Transverse colon (tissue), 4 donors: ENCODE measurements at regions not wholly inside any gene's neighbourhood (a gene's known extent, or its start where the extent isn't known, plus 50 kb on each side); places are given as distances from the start of the nearest gene placed in this dataset.

ENCODE experiments used
- EP300 ChIP-seq: sonication (generic); formaldehyde crosslinking; IDR thresholded peaks from one replicate; pipeline ENCODE4 v1.6.1; 2017; ENCODE audit warnings: antibody characterized with exemption, low read depth
- POLR2A ChIP-seq: fragments of 450-650 bp; IDR thresholded peaks from one replicate; pipeline ENCODE4 v1.6.1; 2016; ENCODE audit warnings: antibody characterized with exemption, mild to moderate bottlenecking, moderate library complexity
- POLR2AphosphoS5 ChIP-seq, 3 donors: sonication (generic); formaldehyde crosslinking; IDR thresholded peaks; one replicate each; pipeline ENCODE4 v1.6.1; 2016; ENCODE audit warnings: antibody characterized with exemption in 3 of 3
- TF ChIP-seq, protein P1 (sequence below), 5 experiments: fragments of 200-600 bp in 3 of 5; fragments of 450-650 bp in 2 of 5; sonication (generic) in 3 of 5; IDR thresholded peaks; 1 replicate in 2 of 5; 2 replicates in 3 of 5; pipeline ENCODE4 v1.5.1; 2016 to 2017; ENCODE audit warnings: antibody characterized with exemption in 5 of 5, inconsistent platforms in 3 of 5, mild to moderate bottlenecking in 2 of 5, moderate library complexity in 1 of 5

DNA sequence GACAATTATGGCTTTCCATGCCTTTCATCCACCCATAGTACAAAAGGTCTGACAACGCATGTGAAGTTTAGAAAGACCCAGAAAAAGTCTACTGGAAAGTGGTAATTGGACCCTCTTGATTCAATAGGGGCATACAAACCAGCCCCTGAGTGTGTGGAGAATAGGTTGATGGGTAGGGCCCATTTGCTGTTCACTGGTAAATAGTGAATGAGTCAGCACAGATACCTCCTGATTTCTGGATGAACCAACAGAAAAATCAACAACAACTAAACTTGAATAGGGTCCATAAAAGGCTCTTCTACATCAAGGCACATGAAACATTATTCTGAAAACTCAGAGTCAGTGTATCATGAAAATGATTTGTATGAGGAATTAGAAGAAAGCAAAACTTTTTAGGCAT lies 235.4 kb upstream of the SLC35B3 start:
- TF ChIP-seq, protein P1, sequence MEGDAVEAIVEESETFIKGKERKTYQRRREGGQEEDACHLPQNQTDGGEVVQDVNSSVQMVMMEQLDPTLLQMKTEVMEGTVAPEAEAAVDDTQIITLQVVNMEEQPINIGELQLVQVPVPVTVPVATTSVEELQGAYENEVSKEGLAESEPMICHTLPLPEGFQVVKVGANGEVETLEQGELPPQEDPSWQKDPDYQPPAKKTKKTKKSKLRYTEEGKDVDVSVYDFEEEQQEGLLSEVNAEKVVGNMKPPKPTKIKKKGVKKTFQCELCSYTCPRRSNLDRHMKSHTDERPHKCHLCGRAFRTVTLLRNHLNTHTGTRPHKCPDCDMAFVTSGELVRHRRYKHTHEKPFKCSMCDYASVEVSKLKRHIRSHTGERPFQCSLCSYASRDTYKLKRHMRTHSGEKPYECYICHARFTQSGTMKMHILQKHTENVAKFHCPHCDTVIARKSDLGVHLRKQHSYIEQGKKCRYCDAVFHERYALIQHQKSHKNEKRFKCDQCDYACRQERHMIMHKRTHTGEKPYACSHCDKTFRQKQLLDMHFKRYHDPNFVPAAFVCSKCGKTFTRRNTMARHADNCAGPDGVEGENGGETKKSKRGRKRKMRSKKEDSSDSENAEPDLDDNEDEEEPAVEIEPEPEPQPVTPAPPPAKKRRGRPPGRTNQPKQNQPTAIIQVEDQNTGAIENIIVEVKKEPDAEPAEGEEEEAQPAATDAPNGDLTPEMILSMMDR (IDR thresholded peaks at IDR 0.05): no peak
- TF ChIP-seq POLR2A (no peak), POLR2AphosphoS5 (IDR thresholded peaks at IDR 0.05) (no peak), EP300 (no peak)
